DND-41 (cell line): ENCODE measurements at regions not wholly inside any gene's neighbourhood (a gene's known extent, or its start where the extent isn't known, plus 50 kb on each side); places are given as distances from the start of the nearest gene placed in this dataset.
"Not testable (repeated sequence)": the region's sequence is repeated elsewhere in the genome, so short reads cannot be mapped to it uniquely, and the experiment has no call there.

ENCODE experiments used
- ATAC-seq: fragments of 200-7000 bp; cut with Tn5 transposase; 3 replicates; pipeline ENCODE4 v1.9.1; 2021; ENCODE audit warnings: low read depth; ENCODE audit not compliant: insufficient read depth
- DNase-seq: peaks from one replicate; pipeline ENCODE4 v3.0.0-alpha.2; 2020
- H2AFZ ChIP-seq: 2 replicates; pipeline ENCODE4 v1.6.0; 2012; ENCODE audit warnings: low read depth, low read length
- H3K27ac ChIP-seq: 2 replicates; pipeline ENCODE4 v1.5.1; 2012; ENCODE audit warnings: low read length, inconsistent platforms
- H3K27me3 ChIP-seq: fragments of 200-600 bp; sonication (generic); 2 replicates; pipeline ENCODE4 v1.6.0; 2012; ENCODE audit warnings: low read length, mild to moderate bottlenecking, inconsistent platforms; ENCODE audit not compliant: insufficient read depth, poor library complexity
- H3K36me3 ChIP-seq: 2 replicates; pipeline ENCODE4 v1.5.1; 2012; ENCODE audit warnings: low read length, inconsistent platforms; ENCODE audit not compliant: insufficient read depth
- H3K4me1 ChIP-seq: 2 replicates; pipeline ENCODE4 v1.5.1; 2012; ENCODE audit warnings: mild to moderate bottlenecking, low read length; ENCODE audit not compliant: insufficient read depth
- H3K4me2 ChIP-seq: 2 replicates; pipeline ENCODE4 v1.6.0; 2012; ENCODE audit warnings: mild to moderate bottlenecking, moderate library complexity, low read length, inconsistent platforms; ENCODE audit not compliant: insufficient read depth
- H3K4me3 ChIP-seq, 2 experiments: fragments of 200-600 bp in 1 of 2; shearing (Covaris generic) in 1 of 2; 2 replicates each; pipeline ENCODE4 v1.5.1; 2012 to 2016; ENCODE audit warnings: inconsistent platforms in 2 of 2, low read length in 2 of 2, mild to moderate bottlenecking in 2 of 2, low read depth in 1 of 2, moderate library complexity in 1 of 2
- H3K79me2 ChIP-seq: 2 replicates; pipeline ENCODE4 v1.6.0; 2012; ENCODE audit warnings: low read length, inconsistent platforms; ENCODE audit not compliant: insufficient read depth
- H3K9ac ChIP-seq: 2 replicates; pipeline ENCODE4 v1.6.0; 2012; ENCODE audit warnings: low read depth, mild to moderate bottlenecking, inconsistent platforms, low read length, moderate library complexity
- H3K9me3 ChIP-seq: 2 replicates; pipeline ENCODE4 v1.5.1; 2012; ENCODE audit warnings: low read length, moderate library complexity, mild to moderate bottlenecking, inconsistent platforms; ENCODE audit not compliant: insufficient read depth, severe bottlenecking
- H4K20me1 ChIP-seq: 2 replicates; pipeline ENCODE4 v1.6.0; 2012; ENCODE audit warnings: low read length; ENCODE audit not compliant: insufficient read depth
- CTCF ChIP-seq: IDR thresholded peaks from 2 replicates; pipeline ENCODE4 v1.5.1; 2012; ENCODE audit warnings: borderline replicate concordance, low read length, moderate library complexity, mild to moderate bottlenecking; ENCODE audit not compliant: poor library complexity, severe bottlenecking; ENCODE audit errors: extremely low read depth
- EZH2 ChIP-seq: IDR thresholded peaks from 3 replicates; pipeline ENCODE4 v1.6.1; 2012; ENCODE audit warnings: borderline replicate concordance, low read depth, mild to moderate bottlenecking, moderate library complexity, low read length, inconsistent platforms; ENCODE audit not compliant: severe bottlenecking

GRCh38 chr2:20949256-20949655 lies 94.6 kb downstream of the APOB start:
- no peaks in the 10 kb centered on the region for H4K20me1 ChIP-seq
- H3K9ac ChIP-seq, result no peak overlapping the region
- H3K27ac ChIP-seq, result no peak overlapping the region
- no peaks in the 10 kb centered on the region for H3K4me1 ChIP-seq
- no peaks in the 10 kb centered on the region for H3K36me3 ChIP-seq
- H3K9me3 ChIP-seq, result no peaks in the 10 kb centered on the region
- H3K4me2 ChIP-seq, result no peak overlapping the region
- H3K27me3 ChIP-seq, result peaks cover 2% of the 10 kb centered on the region
- H3K79me2 ChIP-seq, result no peaks in the 10 kb centered on the region
- H2AFZ ChIP-seq, result no peak overlapping the region
- H3K4me3 ChIP-seq, result no peak overlapping the region
- ATAC-seq (no peak), DNase-seq (no peak)
- TF ChIP-seq EZH2 (no peak), CTCF (no peak)

GRCh38 chr2:20946468-20946867 lies 97.4 kb downstream of the APOB start:
- H3K27ac ChIP-seq, result no peak overlapping the region

GRCh38 chr2:20943721-20944120 lies 100.2 kb downstream of the APOB start:
- not testable (repeated sequence) for H3K9me3 ChIP-seq, H3K27me3 ChIP-seq, ATAC-seq

More at GRCh38 chr2:20946468-20946867, 97.4 kb downstream of the APOB start:
- TF ChIP-seq EZH2 (no peak), CTCF (no peak)
- no peak overlapping the region for H3K9ac ChIP-seq
- no peak overlapping the region for H2AFZ ChIP-seq
- H3K4me1 ChIP-seq, result no peaks in the 10 kb centered on the region
- no peaks in the 10 kb centered on the region for H4K20me1 ChIP-seq
- H3K36me3 ChIP-seq, result no peaks in the 10 kb centered on the region
- no peak overlapping the region for H3K4me3 ChIP-seq
- H3K27me3 ChIP-seq, result peaks cover 2% of the 10 kb centered on the region
- no peak overlapping the region for H3K4me2 ChIP-seq
- H3K79me2 ChIP-seq, result no peaks in the 10 kb centered on the region
- no peaks in the 10 kb centered on the region for H3K9me3 ChIP-seq
- ATAC-seq (no peak), DNase-seq (no peak)

GRCh38 chr2:20942646-20943125 lies 101.2 kb downstream of the APOB start:
- ATAC-seq (no peak), DNase-seq (no peak)
- H3K27me3 ChIP-seq, result peaks cover 2% of the 10 kb centered on the region
- no peak overlapping the region for H3K4me3 ChIP-seq
- no peaks in the 10 kb centered on the region for H4K20me1 ChIP-seq
- no peaks in the 10 kb centered on the region for H3K9me3 ChIP-seq
- no peaks in the 10 kb centered on the region for H3K79me2 ChIP-seq
- no peak overlapping the region for H3K4me2 ChIP-seq
- H3K9ac ChIP-seq, result no peak overlapping the region
- H3K27ac ChIP-seq, result no peak overlapping the region
- no peaks in the 10 kb centered on the region for H3K4me1 ChIP-seq
- no peak overlapping the region for H2AFZ ChIP-seq
- no peaks in the 10 kb centered on the region for H3K36me3 ChIP-seq
- TF ChIP-seq CTCF (no peak), EZH2 (no peak)

More at GRCh38 chr2:20943721-20944120, 100.2 kb downstream of the APOB start:
- not testable (repeated sequence) for H4K20me1 ChIP-seq, DNase-seq, H2AFZ ChIP-seq, H3K79me2 ChIP-seq, H3K4me3 ChIP-seq, H3K9ac ChIP-seq, H3K36me3 ChIP-seq, H3K27ac ChIP-seq, H3K4me2 ChIP-seq, H3K4me1 ChIP-seq
